K562 (cell line): ENCODE measurements at regions not wholly inside any gene's neighbourhood (a gene's known extent, or its start where the extent isn't known, plus 50 kb on each side); places are given as distances from the start of the nearest gene placed in this dataset.
A peak's percentile ranks its signal among the peaks of the same experiment; 100 is the strongest.

Source experiments
- SMARCC2 ChIP-seq: fragments of 450-650 bp; IDR thresholded peaks from 2 replicates; pipeline ENCODE4 v1.6.1; 2017; ENCODE audit warnings: antibody characterized with exemption, moderate library complexity, mild to moderate bottlenecking, low read depth
- TEAD1 ChIP-seq, 2 experiments: fragments of 450-650 bp in 1 of 2; sonication (generic) in 1 of 2; formaldehyde crosslinking; IDR thresholded peaks; 2 replicates each; pipeline versions ENCODE4 v1.4.0 to v1.8.0; 2020 to 2022; ENCODE audit warnings: mild to moderate bottlenecking in 2 of 2, missing genetic modification reagents in 1 of 2
- VEZF1 ChIP-seq: fragments of 200-800 bp; sonication (Bioruptor generic); IDR thresholded peaks from 2 replicates; pipeline ENCODE4 v1.6.1; 2017; ENCODE audit warnings: missing genetic modification characterization, missing compliant biosample characterization
- ZNF384 ChIP-seq: IDR thresholded peaks from 2 replicates; pipeline ENCODE4 v1.6.1; 2012; ENCODE audit warnings: low read depth, low read length, improper control_type of control experiment
- TF ChIP-seq, protein P1 (sequence below): fragments of 450-650 bp; IDR thresholded peaks from 2 replicates; pipeline ENCODE4 v1.6.1; 2016; ENCODE audit warnings: mild to moderate bottlenecking, moderate library complexity
- TF ChIP-seq, protein P2 (sequence below): fragments of 250-450 bp; sonication (Bioruptor Pico); IDR thresholded peaks from 2 replicates; pipeline ENCODE4 v1.5.0; 2020; ENCODE audit warnings: mild to moderate bottlenecking

- TF ChIP-seq, protein P1, sequence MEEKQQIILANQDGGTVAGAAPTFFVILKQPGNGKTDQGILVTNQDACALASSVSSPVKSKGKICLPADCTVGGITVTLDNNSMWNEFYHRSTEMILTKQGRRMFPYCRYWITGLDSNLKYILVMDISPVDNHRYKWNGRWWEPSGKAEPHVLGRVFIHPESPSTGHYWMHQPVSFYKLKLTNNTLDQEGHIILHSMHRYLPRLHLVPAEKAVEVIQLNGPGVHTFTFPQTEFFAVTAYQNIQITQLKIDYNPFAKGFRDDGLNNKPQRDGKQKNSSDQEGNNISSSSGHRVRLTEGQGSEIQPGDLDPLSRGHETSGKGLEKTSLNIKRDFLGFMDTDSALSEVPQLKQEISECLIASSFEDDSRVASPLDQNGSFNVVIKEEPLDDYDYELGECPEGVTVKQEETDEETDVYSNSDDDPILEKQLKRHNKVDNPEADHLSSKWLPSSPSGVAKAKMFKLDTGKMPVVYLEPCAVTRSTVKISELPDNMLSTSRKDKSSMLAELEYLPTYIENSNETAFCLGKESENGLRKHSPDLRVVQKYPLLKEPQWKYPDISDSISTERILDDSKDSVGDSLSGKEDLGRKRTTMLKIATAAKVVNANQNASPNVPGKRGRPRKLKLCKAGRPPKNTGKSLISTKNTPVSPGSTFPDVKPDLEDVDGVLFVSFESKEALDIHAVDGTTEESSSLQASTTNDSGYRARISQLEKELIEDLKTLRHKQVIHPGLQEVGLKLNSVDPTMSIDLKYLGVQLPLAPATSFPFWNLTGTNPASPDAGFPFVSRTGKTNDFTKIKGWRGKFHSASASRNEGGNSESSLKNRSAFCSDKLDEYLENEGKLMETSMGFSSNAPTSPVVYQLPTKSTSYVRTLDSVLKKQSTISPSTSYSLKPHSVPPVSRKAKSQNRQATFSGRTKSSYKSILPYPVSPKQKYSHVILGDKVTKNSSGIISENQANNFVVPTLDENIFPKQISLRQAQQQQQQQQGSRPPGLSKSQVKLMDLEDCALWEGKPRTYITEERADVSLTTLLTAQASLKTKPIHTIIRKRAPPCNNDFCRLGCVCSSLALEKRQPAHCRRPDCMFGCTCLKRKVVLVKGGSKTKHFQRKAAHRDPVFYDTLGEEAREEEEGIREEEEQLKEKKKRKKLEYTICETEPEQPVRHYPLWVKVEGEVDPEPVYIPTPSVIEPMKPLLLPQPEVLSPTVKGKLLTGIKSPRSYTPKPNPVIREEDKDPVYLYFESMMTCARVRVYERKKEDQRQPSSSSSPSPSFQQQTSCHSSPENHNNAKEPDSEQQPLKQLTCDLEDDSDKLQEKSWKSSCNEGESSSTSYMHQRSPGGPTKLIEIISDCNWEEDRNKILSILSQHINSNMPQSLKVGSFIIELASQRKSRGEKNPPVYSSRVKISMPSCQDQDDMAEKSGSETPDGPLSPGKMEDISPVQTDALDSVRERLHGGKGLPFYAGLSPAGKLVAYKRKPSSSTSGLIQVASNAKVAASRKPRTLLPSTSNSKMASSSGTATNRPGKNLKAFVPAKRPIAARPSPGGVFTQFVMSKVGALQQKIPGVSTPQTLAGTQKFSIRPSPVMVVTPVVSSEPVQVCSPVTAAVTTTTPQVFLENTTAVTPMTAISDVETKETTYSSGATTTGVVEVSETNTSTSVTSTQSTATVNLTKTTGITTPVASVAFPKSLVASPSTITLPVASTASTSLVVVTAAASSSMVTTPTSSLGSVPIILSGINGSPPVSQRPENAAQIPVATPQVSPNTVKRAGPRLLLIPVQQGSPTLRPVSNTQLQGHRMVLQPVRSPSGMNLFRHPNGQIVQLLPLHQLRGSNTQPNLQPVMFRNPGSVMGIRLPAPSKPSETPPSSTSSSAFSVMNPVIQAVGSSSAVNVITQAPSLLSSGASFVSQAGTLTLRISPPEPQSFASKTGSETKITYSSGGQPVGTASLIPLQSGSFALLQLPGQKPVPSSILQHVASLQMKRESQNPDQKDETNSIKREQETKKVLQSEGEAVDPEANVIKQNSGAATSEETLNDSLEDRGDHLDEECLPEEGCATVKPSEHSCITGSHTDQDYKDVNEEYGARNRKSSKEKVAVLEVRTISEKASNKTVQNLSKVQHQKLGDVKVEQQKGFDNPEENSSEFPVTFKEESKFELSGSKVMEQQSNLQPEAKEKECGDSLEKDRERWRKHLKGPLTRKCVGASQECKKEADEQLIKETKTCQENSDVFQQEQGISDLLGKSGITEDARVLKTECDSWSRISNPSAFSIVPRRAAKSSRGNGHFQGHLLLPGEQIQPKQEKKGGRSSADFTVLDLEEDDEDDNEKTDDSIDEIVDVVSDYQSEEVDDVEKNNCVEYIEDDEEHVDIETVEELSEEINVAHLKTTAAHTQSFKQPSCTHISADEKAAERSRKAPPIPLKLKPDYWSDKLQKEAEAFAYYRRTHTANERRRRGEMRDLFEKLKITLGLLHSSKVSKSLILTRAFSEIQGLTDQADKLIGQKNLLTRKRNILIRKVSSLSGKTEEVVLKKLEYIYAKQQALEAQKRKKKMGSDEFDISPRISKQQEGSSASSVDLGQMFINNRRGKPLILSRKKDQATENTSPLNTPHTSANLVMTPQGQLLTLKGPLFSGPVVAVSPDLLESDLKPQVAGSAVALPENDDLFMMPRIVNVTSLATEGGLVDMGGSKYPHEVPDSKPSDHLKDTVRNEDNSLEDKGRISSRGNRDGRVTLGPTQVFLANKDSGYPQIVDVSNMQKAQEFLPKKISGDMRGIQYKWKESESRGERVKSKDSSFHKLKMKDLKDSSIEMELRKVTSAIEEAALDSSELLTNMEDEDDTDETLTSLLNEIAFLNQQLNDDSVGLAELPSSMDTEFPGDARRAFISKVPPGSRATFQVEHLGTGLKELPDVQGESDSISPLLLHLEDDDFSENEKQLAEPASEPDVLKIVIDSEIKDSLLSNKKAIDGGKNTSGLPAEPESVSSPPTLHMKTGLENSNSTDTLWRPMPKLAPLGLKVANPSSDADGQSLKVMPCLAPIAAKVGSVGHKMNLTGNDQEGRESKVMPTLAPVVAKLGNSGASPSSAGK: peak; percentile 99
- TF ChIP-seq, protein P2, sequence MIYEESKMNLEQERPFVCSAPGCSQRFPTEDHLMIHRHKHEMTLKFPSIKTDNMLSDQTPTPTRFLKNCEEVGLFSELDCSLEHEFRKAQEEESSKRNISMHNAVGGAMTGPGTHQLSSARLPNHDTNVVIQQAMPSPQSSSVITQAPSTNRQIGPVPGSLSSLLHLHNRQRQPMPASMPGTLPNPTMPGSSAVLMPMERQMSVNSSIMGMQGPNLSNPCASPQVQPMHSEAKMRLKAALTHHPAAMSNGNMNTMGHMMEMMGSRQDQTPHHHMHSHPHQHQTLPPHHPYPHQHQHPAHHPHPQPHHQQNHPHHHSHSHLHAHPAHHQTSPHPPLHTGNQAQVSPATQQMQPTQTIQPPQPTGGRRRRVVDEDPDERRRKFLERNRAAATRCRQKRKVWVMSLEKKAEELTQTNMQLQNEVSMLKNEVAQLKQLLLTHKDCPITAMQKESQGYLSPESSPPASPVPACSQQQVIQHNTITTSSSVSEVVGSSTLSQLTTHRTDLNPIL (CRISPR knock-in tag): no peak
- TF ChIP-seq ZNF384 (0 out of 2 replicates have a peak, but pooled peaks have one; percentile 8), VEZF1 (CRISPR knock-in tag) (peak; percentile 91), TEAD1 (CRISPR knock-in tag; IDR thresholded peaks at IDR 0.05) (peak in 1 of 2 experiments; percentile 68; a peak in 1 of 4 replicates), SMARCC2 (0 out of 2 replicates have a peak, but pooled peaks have one; percentile 46)
These were observed 78.0 kb downstream of the FGD2 start (continued) for GRCh38 chr6:37083243-37084138.
